BJ (cell line): ENCODE measurements at regions not wholly inside any gene's neighbourhood (a gene's known extent, or its start where the extent isn't known, plus 50 kb on each side); places are given as distances from the start of the nearest gene placed in this dataset.

Experiments used
- CTCF ChIA-PET: fragments of 350-600 bp; formaldehyde crosslinking; extraction: SDS; loops from one replicate; lab custom pipeline; 2021; ENCODE audit warnings: antibody characterized with exemption, inconsistent platforms; lab: Yijun Ruan, JAX
- POLR2A ChIA-PET: fragments of 300-600 bp; sonication (Branson Sonifier 250); formaldehyde crosslinking; extraction: SDS; loops from one replicate; lab custom pipeline; 2021; ENCODE audit warnings: antibody characterized with exemption; lab: Charles Lee
- DNase-seq: peaks from one replicate; pipeline ENCODE4 v3.0.0-alpha.2; 2011; ENCODE audit warnings: low read depth
- H3K27me3 ChIP-seq: 2 replicates; pipeline ENCODE4 v1.6.0; 2011; ENCODE audit warnings: low read length; ENCODE audit not compliant: control insufficient read depth, insufficient read depth
- H3K36me3 ChIP-seq: 2 replicates; pipeline ENCODE4 v1.5.1; 2011; ENCODE audit warnings: low read length; ENCODE audit not compliant: control insufficient read depth, insufficient read depth
- H3K4me3 ChIP-seq: 2 replicates; pipeline ENCODE4 v1.5.1; 2011; ENCODE audit warnings: low read depth, mild to moderate bottlenecking, control low read depth, low read length
- CTCF ChIP-seq: IDR thresholded peaks from 2 replicates; pipeline ENCODE4 v1.5.1; 2011; ENCODE audit warnings: low read depth, mild to moderate bottlenecking, control low read depth, inconsistent platforms, low read length, moderate library complexity; ENCODE audit not compliant: insufficient read depth

- no peak for DNase-seq
- H3K27me3 ChIP-seq: no peaks in the 10 kb centered on the region
- no peak for TF ChIP-seq CTCF
- ChIA-PET CTCF (no interaction called here), POLR2A (no interaction called here)
- H3K36me3 ChIP-seq: no peaks in the 10 kb centered on the region
- H3K4me3 ChIP-seq: no peak overlapping the region
Observed at GRCh38 chr10:121154846-121155245, 303.7 kb downstream of the WDR11 start.

- Histone ChIP-seq H3K27me3 (no peaks in the 10 kb centered on the region), H3K36me3 (no peaks in the 10 kb centered on the region), H3K4me3 (no peak overlapping the region)
- DNase-seq: no peak
- ChIA-PET POLR2A (no interaction called here), CTCF (interaction anchor here (0.7 kb wide), 1 partner anchor 14 kb away, joined by 3 read pairs; no protein-coding TSS in a partner anchor)
- no peak for TF ChIP-seq CTCF
Observed at GRCh38 chr10:121155742-121156474, 304.7 kb downstream of the WDR11 start.

GRCh38 chr10:121157998-121158397, 306.8 kb downstream of the WDR11 start:
- TF ChIP-seq CTCF: no peak
- POLR2A ChIA-PET: no interaction called here
- CTCF ChIA-PET: no interaction called here
- no peak for DNase-seq
- Histone ChIP-seq H3K27me3 (no peaks in the 10 kb centered on the region), H3K36me3 (no peaks in the 10 kb centered on the region), H3K4me3 (no peak overlapping the region)

- H3K36me3 ChIP-seq: no peaks in the 10 kb centered on the region
- TF ChIP-seq CTCF: no peak
- H3K4me3 ChIP-seq: no peak overlapping the region
- CTCF ChIA-PET: no interaction called here
- POLR2A ChIA-PET: no interaction called here
- no peak for DNase-seq
- no peaks in the 10 kb centered on the region for H3K27me3 ChIP-seq
Observed at GRCh38 chr10:121158988-121159579, 307.9 kb downstream of the WDR11 start.

GRCh38 chr10:121159670-121160069, 308.5 kb downstream of the WDR11 start:
- CTCF ChIA-PET: no interaction called here
- POLR2A ChIA-PET: no interaction called here
- no peaks in the 10 kb centered on the region for H3K36me3 ChIP-seq
- no peaks in the 10 kb centered on the region for H3K27me3 ChIP-seq
- H3K4me3 ChIP-seq: no peak overlapping the region
- no peak for TF ChIP-seq CTCF
- no peak for DNase-seq
